ENCODE measurements at regions not wholly inside any gene's neighbourhood (a gene's known extent, or its start where the extent isn't known, plus 50 kb on each side); places are given as distances from the start of the nearest gene placed in this dataset.

GRCh38 chr7:10756981-10757380 is 216.7 kb upstream of the PHF14 start:
- TF ChIP-seq EGR1 (IDR thresholded peaks at IDR 0.05) (no peak), ZBTB7A (IDR thresholded peaks at IDR 0.05; ENCODE audit: low read depth) (no peak), CREB1 (IDR thresholded peaks at IDR 0.05; ENCODE audit: low read depth) (no peak), FOXM1 (IDR thresholded peaks at IDR 0.05; ENCODE audit: borderline replicate concordance, low read depth) (no peak), TAF1 (IDR thresholded peaks at IDR 0.05; ENCODE audit: low read depth) (no peak), REST (IDR thresholded peaks at IDR 0.05; ENCODE audit: low read depth) (no peak), MAX (IDR thresholded peaks at IDR 0.05) (no peak), YY1 (IDR thresholded peaks at IDR 0.05; ENCODE audit: low read depth) (no peak)

GRCh38 chr7:10759120-10759519 is 214.6 kb upstream of the PHF14 start:
- TF ChIP-seq NFIC (IDR thresholded peaks at IDR 0.05) (no peak), EGR1 (IDR thresholded peaks at IDR 0.05) (no peak), USF1 (IDR thresholded peaks at IDR 0.05) (no peak), EP300 (IDR thresholded peaks at IDR 0.05; ENCODE audit: borderline replicate concordance) (no peak), TCF12 (IDR thresholded peaks at IDR 0.05; ENCODE audit: low read depth) (no peak), ZBTB7A (IDR thresholded peaks at IDR 0.05; ENCODE audit: low read depth) (no peak), CEBPB (IDR thresholded peaks at IDR 0.05) (no peak), TEAD4 (IDR thresholded peaks at IDR 0.05) (no peak), RAD21 (IDR thresholded peaks at IDR 0.05; ENCODE audit: low read depth) (no peak), FOXM1 (IDR thresholded peaks at IDR 0.05; ENCODE audit: borderline replicate concordance, low read depth) (no peak), CREB1 (IDR thresholded peaks at IDR 0.05; ENCODE audit: low read depth) (no peak), REST (IDR thresholded peaks at IDR 0.05; ENCODE audit: low read depth) (no peak), MAX (IDR thresholded peaks at IDR 0.05) (no peak), TAF1 (IDR thresholded peaks at IDR 0.05; ENCODE audit: low read depth) (no peak), YY1 (IDR thresholded peaks at IDR 0.05; ENCODE audit: low read depth) (no peak)

- TF ChIP-seq RAD21 (IDR thresholded peaks at IDR 0.05; ENCODE audit: low read depth) (no peak), TAF1 (IDR thresholded peaks at IDR 0.05; ENCODE audit: low read depth) (no peak), YY1 (IDR thresholded peaks at IDR 0.05; ENCODE audit: low read depth) (no peak), USF1 (IDR thresholded peaks at IDR 0.05) (no peak), REST (IDR thresholded peaks at IDR 0.05; ENCODE audit: low read depth) (no peak)
Observed at GRCh38 chr7:10767771-10768170, 205.9 kb upstream of the PHF14 start.

GRCh38 chr7:10770176-10770575 is 203.5 kb upstream of the PHF14 start:
- no peak for TF ChIP-seq ZBTB7A (IDR thresholded peaks at IDR 0.05; ENCODE audit: low read depth)
- TF ChIP-seq TCF12 (IDR thresholded peaks at IDR 0.05; ENCODE audit: low read depth) = no peak
- TF ChIP-seq TAF1 (IDR thresholded peaks at IDR 0.05; ENCODE audit: low read depth) = no peak
- TF ChIP-seq MAX (IDR thresholded peaks at IDR 0.05) = no peak
- no peak for TF ChIP-seq NFIC (IDR thresholded peaks at IDR 0.05)
- no peak for TF ChIP-seq EGR1 (IDR thresholded peaks at IDR 0.05)
- no peak for TF ChIP-seq CREB1 (IDR thresholded peaks at IDR 0.05; ENCODE audit: low read depth)
- TF ChIP-seq FOXM1 (IDR thresholded peaks at IDR 0.05; ENCODE audit: borderline replicate concordance, low read depth) = no peak

- TF ChIP-seq RAD21 (IDR thresholded peaks at IDR 0.05; ENCODE audit: low read depth) (no peak), EP300 (IDR thresholded peaks at IDR 0.05; ENCODE audit: borderline replicate concordance) (no peak), TAF1 (IDR thresholded peaks at IDR 0.05; ENCODE audit: low read depth) (no peak), YY1 (IDR thresholded peaks at IDR 0.05; ENCODE audit: low read depth) (no peak), USF1 (IDR thresholded peaks at IDR 0.05) (no peak), NFIC (IDR thresholded peaks at IDR 0.05) (no peak), ZBTB7A (IDR thresholded peaks at IDR 0.05; ENCODE audit: low read depth) (no peak), TEAD4 (IDR thresholded peaks at IDR 0.05) (no peak), FOXM1 (IDR thresholded peaks at IDR 0.05; ENCODE audit: borderline replicate concordance, low read depth) (no peak), MAX (IDR thresholded peaks at IDR 0.05) (no peak), CREB1 (IDR thresholded peaks at IDR 0.05; ENCODE audit: low read depth) (no peak), TCF12 (IDR thresholded peaks at IDR 0.05; ENCODE audit: low read depth) (no peak)
Observed at GRCh38 chr7:10773430-10773829, 200.2 kb upstream of the PHF14 start.

Data from Ishikawa (cell line).